OCI-LY7 (cell line): ENCODE measurements at regions not wholly inside any gene's neighbourhood (a gene's known extent, or its start where the extent isn't known, plus 50 kb on each side); places are given as distances from the start of the nearest gene placed in this dataset.

ENCODE experiments used
- BruUV-seq: library from RNA; stranded (reverse); fragments of 400-500 nt; replicated peaks from 2 replicates; lab custom pipeline; 2021; lab: Mats Ljungman, UMichigan
- CTCF ChIA-PET: fragments of 300-600 bp; sonication (Branson Sonifier 250); formaldehyde crosslinking; loops from one replicate; lab custom pipeline; 2022; ENCODE audit warnings: antibody characterized with exemption; ENCODE audit not compliant: unreplicated experiment; lab: Charles Lee
- POLR2A ChIA-PET: fragments of 300-600 bp; sonication (Branson Sonifier 250); formaldehyde crosslinking; loops from one replicate; lab custom pipeline; 2022; ENCODE audit warnings: antibody characterized with exemption; lab: Charles Lee
- DNase-seq: peaks from one replicate; pipeline ENCODE4 v3.0.0-alpha.2; 2015; ENCODE audit warnings: low spot score
- H2AFZ ChIP-seq: fragments of 200-600 bp; sonication (generic), shearing (Covaris generic); 2 replicates; pipeline ENCODE4 v1.6.1; 2014; ENCODE audit warnings: mild to moderate bottlenecking, antibody characterized with exemption, low read length, moderate library complexity
- H3K27ac ChIP-seq: fragments of 200-600 bp; sonication (generic); 2 replicates; pipeline ENCODE4 v1.5.1; 2014; ENCODE audit warnings: mixed run types, low read depth, mild to moderate bottlenecking, moderate library complexity, low read length, inconsistent platforms; ENCODE audit not compliant: poor library complexity, severe bottlenecking
- H3K36me3 ChIP-seq: fragments of 200-600 bp; sonication (generic); 2 replicates; pipeline ENCODE4 v1.6.1; 2014; ENCODE audit warnings: mild to moderate bottlenecking, antibody characterized with exemption, low read length, moderate library complexity, mixed read lengths; ENCODE audit not compliant: insufficient read depth
- H3K4me1 ChIP-seq: fragments of 200-600 bp; sonication (generic); 2 replicates; pipeline ENCODE4 v1.5.1; 2014; ENCODE audit warnings: mild to moderate bottlenecking, low read length; ENCODE audit not compliant: insufficient read depth, poor library complexity, severe bottlenecking
- H3K4me2 ChIP-seq: fragments of 200-600 bp; sonication (generic); 2 replicates; pipeline ENCODE4 v1.6.1; 2014; ENCODE audit warnings: mild to moderate bottlenecking, low read length
- H3K4me3 ChIP-seq: fragments of 200-600 bp; sonication (generic); 2 replicates; pipeline ENCODE4 v1.5.1; 2014; ENCODE audit warnings: mild to moderate bottlenecking, low read depth, low read length; ENCODE audit not compliant: poor library complexity, severe bottlenecking
- H3K79me2 ChIP-seq: fragments of 200-600 bp; sonication (generic); 2 replicates; pipeline ENCODE4 v1.6.1; 2016; ENCODE audit warnings: low read depth, mild to moderate bottlenecking, low read length, moderate library complexity, mixed read lengths; ENCODE audit not compliant: insufficient read depth
- H3K9me2 ChIP-seq: fragments of 200-600 bp; sonication (generic); 2 replicates; pipeline ENCODE4 v1.6.1; 2016; ENCODE audit warnings: mild to moderate bottlenecking, low read length, mixed read lengths; ENCODE audit not compliant: insufficient read depth
- H3K9me3 ChIP-seq: fragments of 200-600 bp; sonication (generic); 2 replicates; pipeline ENCODE4 v1.6.1; 2014; ENCODE audit warnings: mild to moderate bottlenecking, mixed run types, low read length, mixed read lengths
- H4K20me1 ChIP-seq: fragments of 200-600 bp; sonication (generic); 2 replicates; pipeline ENCODE4 v1.6.1; 2014; ENCODE audit warnings: mild to moderate bottlenecking, antibody characterized with exemption, low read length, moderate library complexity, mixed read lengths; ENCODE audit not compliant: insufficient read depth
- EZH2phosphoT487 ChIP-seq: fragments of 200-600 bp; sonication (generic); IDR thresholded peaks from 2 replicates; pipeline ENCODE4 v1.6.1; 2018; ENCODE audit warnings: low read depth, borderline replicate concordance, mild to moderate bottlenecking, mixed run types, antibody characterized with exemption, low read length, moderate library complexity, mixed read lengths
- intact Hi-C: fragments of 100-400 bp; cut with micrococcal nuclease; formaldehyde crosslinking; loops from one replicate; pipeline ENCODE4 v1.10.0; 2022; ENCODE audit not compliant: unreplicated experiment
- TF ChIP-seq, protein P1 (sequence below): fragments of 200-600 bp; sonication (generic); conservative IDR thresholded peaks from 2 replicates; pipeline ENCODE4 v1.5.1; 2014; ENCODE audit warnings: mild to moderate bottlenecking, antibody characterized with exemption, low read length, moderate library complexity, mixed read lengths

GRCh38 chr14:86279405-86279804, 749.5 kb downstream of the FLRT2 start:
- Histone ChIP-seq H3K4me3 (no peak overlapping the region), H3K9me2 (no peaks in the 10 kb centered on the region), H3K4me1 (no peaks in the 10 kb centered on the region), H3K4me2 (no peak overlapping the region), H2AFZ (no peak overlapping the region), H3K27ac (no peak overlapping the region), H4K20me1 (no peaks in the 10 kb centered on the region), H3K9me3 (no peaks in the 10 kb centered on the region), H3K79me2 (no peaks in the 10 kb centered on the region), H3K36me3 (no peaks in the 10 kb centered on the region)
- BruUV-seq: no TSS peak
- no peak for DNase-seq
- TF ChIP-seq, protein P1, sequence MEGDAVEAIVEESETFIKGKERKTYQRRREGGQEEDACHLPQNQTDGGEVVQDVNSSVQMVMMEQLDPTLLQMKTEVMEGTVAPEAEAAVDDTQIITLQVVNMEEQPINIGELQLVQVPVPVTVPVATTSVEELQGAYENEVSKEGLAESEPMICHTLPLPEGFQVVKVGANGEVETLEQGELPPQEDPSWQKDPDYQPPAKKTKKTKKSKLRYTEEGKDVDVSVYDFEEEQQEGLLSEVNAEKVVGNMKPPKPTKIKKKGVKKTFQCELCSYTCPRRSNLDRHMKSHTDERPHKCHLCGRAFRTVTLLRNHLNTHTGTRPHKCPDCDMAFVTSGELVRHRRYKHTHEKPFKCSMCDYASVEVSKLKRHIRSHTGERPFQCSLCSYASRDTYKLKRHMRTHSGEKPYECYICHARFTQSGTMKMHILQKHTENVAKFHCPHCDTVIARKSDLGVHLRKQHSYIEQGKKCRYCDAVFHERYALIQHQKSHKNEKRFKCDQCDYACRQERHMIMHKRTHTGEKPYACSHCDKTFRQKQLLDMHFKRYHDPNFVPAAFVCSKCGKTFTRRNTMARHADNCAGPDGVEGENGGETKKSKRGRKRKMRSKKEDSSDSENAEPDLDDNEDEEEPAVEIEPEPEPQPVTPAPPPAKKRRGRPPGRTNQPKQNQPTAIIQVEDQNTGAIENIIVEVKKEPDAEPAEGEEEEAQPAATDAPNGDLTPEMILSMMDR: no peak
- TF ChIP-seq EZH2phosphoT487: no peak
- intact Hi-C loops: no loop called here
- ChIA-PET POLR2A (no interaction called here), CTCF (no interaction called here)

DNA sequence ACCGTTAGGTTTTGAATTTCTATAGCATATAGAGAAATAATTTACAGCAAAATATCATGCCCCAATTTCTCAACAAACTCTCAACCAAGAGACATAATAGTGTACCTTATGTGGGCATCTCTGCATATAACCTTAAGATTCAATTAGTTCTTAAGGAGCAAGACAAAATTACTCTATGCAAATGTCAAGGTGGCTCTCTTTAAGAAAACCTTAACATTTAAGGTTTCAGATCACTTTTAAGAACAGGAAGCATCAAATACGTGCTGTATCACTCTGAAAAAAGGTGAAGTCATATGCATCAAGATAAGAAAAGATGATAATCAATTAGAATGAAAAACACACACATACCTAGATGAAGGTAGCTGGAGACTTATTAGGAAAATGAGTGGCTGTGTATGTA, 728.0 kb downstream of the FLRT2 start:
- no TSS peak for BruUV-seq
- Histone ChIP-seq H4K20me1 (no peaks in the 10 kb centered on the region), H3K9me3 (no peaks in the 10 kb centered on the region), H3K9me2 (no peaks in the 10 kb centered on the region), H3K79me2 (no peaks in the 10 kb centered on the region), H3K4me3 (no peak overlapping the region), H3K36me3 (no peaks in the 10 kb centered on the region), H2AFZ (peak overlapping the region; percentile 14; the same call in 1 of the 2 replicates), H3K27ac (no peak overlapping the region), H3K4me2 (peak overlapping the region; percentile 31; the same call in 1 of the 2 replicates), H3K4me1 (peaks cover 7% of the 10 kb centered on the region)
- TF ChIP-seq, protein P1: no peak
- no peak for TF ChIP-seq EZH2phosphoT487
- ChIA-PET CTCF (no interaction called here), POLR2A (no interaction called here)
- peak; percentile 11 for DNase-seq
- intact Hi-C loops: no loop called here

- no peaks in the 10 kb centered on the region for H3K9me2 ChIP-seq
- H2AFZ ChIP-seq: no peak overlapping the region
- TF ChIP-seq EZH2phosphoT487: no peak
- TF ChIP-seq, protein P1: no peak
- ChIA-PET CTCF (no interaction called here), POLR2A (interaction anchor here (0.6 to 0.9 kb wide), 2 partner anchors 129 to 303 kb away, joined by 3 read pairs; no protein-coding TSS in a partner anchor)
- peak; percentile 82 for DNase-seq
- no peaks in the 10 kb centered on the region for H4K20me1 ChIP-seq
- no peaks in the 10 kb centered on the region for H3K9me3 ChIP-seq
- intact Hi-C loops: no loop called here
- no TSS peak for BruUV-seq
- H3K36me3 ChIP-seq: no peaks in the 10 kb centered on the region
- H3K4me3 ChIP-seq: peak overlapping the region; percentile 13
- H3K4me2 ChIP-seq: peak overlapping the region; percentile 56
- H3K79me2 ChIP-seq: no peaks in the 10 kb centered on the region
- H3K27ac ChIP-seq: peak overlapping the region; percentile 36
- peaks cover 28% of the 10 kb centered on the region for H3K4me1 ChIP-seq
These were observed 713.2 kb downstream of the FLRT2 start for GRCh38 chr14:86243158-86243557.
